Glutamatergic neuron (in vitro differentiated cells): ENCODE measurements at regions not wholly inside any gene's neighbourhood (a gene's known extent, or its start where the extent isn't known, plus 50 kb on each side); places are given as distances from the start of the nearest gene placed in this dataset.

Source experiments
- DNase-seq: peaks from one replicate; pipeline ENCODE4 v3.0.0; 2022
- H3K27ac Mint-ChIP-seq: one replicate; pipeline ENCODE4 v1.8.0; 2020; ENCODE audit warnings: mild to moderate bottlenecking, mixed read lengths, inconsistent platforms; ENCODE audit not compliant: unreplicated experiment
- H3K27me3 Mint-ChIP-seq: one replicate; pipeline ENCODE4 v1.8.0; 2020; ENCODE audit warnings: mild to moderate bottlenecking, moderate library complexity, mixed read lengths, inconsistent platforms; ENCODE audit not compliant: unreplicated experiment
- H3K36me3 Mint-ChIP-seq: one replicate; pipeline ENCODE4 v1.8.0; 2020; ENCODE audit warnings: mild to moderate bottlenecking, mixed read lengths, inconsistent platforms; ENCODE audit not compliant: unreplicated experiment
- H3K4me1 Mint-ChIP-seq: one replicate; pipeline ENCODE4 v1.8.0; 2020; ENCODE audit warnings: mild to moderate bottlenecking, low read depth, mixed read lengths, inconsistent platforms; ENCODE audit not compliant: unreplicated experiment
- H3K4me3 Mint-ChIP-seq: one replicate; pipeline ENCODE4 v1.8.0; 2020; ENCODE audit warnings: mild to moderate bottlenecking, mixed read lengths, inconsistent platforms; ENCODE audit not compliant: unreplicated experiment
- H3K9me3 Mint-ChIP-seq: one replicate; pipeline ENCODE4 v1.8.0; 2020; ENCODE audit warnings: mild to moderate bottlenecking, moderate library complexity, mixed read lengths, inconsistent platforms; ENCODE audit not compliant: unreplicated experiment
- TF ChIP-seq, protein P1 (sequence below): fragments of 200-600 bp; sonication (generic); IDR thresholded peaks from one replicate; pipeline ENCODE4 v1.5.0; 2021; ENCODE audit not compliant: partially characterized antibody, unreplicated experiment

DNA sequence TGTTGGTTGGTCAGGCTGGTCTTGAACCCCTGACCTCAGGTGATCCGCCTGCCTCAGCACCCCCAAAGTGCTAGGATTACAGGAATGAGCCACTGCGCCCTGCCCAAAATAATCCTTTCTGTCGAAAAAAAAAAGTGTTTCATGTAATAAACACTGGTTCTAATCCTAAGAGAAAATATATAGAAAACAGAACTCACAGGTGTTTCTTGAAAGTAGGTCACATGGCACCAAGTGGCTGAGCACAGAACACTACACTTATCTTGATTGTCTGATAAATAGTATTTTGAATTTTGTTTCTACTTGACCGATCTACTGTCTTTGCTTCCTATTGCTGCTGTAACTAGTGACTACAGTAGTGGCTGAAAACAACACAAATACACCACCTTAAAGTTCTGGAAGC, 87.6 kb upstream of the SOD1 start:
- H3K9me3 Mint-ChIP-seq: peaks cover 2% of the 10 kb centered on the region
- H3K27ac Mint-ChIP-seq: no peak overlapping the region
- peaks cover 8% of the 10 kb centered on the region for H3K27me3 Mint-ChIP-seq
- peaks cover 4% of the 10 kb centered on the region for H3K36me3 Mint-ChIP-seq
- H3K4me3 Mint-ChIP-seq: no peak overlapping the region
- TF ChIP-seq, protein P1, sequence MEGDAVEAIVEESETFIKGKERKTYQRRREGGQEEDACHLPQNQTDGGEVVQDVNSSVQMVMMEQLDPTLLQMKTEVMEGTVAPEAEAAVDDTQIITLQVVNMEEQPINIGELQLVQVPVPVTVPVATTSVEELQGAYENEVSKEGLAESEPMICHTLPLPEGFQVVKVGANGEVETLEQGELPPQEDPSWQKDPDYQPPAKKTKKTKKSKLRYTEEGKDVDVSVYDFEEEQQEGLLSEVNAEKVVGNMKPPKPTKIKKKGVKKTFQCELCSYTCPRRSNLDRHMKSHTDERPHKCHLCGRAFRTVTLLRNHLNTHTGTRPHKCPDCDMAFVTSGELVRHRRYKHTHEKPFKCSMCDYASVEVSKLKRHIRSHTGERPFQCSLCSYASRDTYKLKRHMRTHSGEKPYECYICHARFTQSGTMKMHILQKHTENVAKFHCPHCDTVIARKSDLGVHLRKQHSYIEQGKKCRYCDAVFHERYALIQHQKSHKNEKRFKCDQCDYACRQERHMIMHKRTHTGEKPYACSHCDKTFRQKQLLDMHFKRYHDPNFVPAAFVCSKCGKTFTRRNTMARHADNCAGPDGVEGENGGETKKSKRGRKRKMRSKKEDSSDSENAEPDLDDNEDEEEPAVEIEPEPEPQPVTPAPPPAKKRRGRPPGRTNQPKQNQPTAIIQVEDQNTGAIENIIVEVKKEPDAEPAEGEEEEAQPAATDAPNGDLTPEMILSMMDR: no peak
- H3K4me1 Mint-ChIP-seq: no peaks in the 10 kb centered on the region
- DNase-seq: no peak

DNA sequence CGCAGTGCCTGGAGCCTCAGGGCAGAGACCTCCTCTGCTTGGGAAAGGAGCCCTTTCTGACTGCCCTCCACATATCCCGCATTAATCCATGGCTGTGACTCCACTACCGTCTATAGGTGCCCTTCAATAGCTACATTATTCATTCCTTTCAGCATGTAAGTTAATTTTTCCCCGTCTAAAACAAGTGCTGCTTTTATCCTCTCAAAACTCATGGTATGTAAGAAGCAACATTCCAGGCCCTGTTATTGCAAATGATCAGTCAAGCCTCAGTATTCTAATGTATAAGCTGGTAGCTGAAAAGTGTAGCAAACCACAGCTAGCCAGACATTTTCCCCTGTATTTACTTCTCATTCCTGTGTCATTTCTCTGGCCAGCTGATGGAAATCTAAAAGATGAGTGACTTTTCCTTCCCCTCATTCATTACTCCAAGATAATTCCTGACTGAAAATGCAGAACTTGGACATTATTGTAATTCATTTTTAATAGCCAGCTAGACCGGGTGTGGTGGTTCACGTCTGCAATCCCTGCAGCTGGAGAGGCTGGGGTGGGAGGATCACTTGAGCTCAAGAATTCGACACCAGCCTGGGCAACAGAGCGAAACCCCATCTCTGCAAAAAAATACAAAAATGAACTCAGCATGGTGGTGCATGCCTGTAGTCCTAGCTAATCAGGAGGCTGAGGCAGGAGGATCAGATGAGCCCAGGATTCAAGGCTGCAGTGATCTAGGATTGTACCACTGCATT, 88.5 kb upstream of the SOD1 start:
- DNase-seq: no peak
- Mint-ChIP-seq H3K4me3 (no peak overlapping the region), H3K27ac (no peak overlapping the region)

DNA sequence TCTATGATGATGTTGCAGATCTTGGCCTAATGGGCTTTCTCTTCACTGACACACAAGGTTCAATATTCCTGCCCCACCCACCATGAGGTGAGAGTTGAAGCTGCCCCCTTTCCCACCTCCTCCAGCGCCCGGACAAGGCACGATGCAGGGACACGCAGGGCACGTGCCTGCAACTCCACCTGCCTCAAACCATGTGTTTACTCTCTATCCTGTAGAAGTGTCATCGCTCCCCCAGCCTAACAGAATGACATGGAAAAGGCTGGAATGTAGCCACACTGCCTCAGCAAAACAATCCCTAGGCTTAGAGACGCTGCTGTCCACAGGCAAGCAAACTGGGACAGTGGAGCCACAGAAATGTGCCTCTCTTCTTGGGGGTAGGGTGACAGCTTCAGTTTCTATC, 92.9 kb upstream of the SOD1 start:
- Mint-ChIP-seq H3K4me1 (no peaks in the 10 kb centered on the region), H3K27ac (no peak overlapping the region), H3K36me3 (no peaks in the 10 kb centered on the region), H3K4me3 (no peak overlapping the region), H3K9me3 (no peaks in the 10 kb centered on the region), H3K27me3 (peaks cover 6% of the 10 kb centered on the region)
- TF ChIP-seq, protein P1: no peak
- no peak for DNase-seq

More for the DNA sequence above, 88.5 kb upstream of the SOD1 start:
- Mint-ChIP-seq H3K9me3 (peaks cover 2% of the 10 kb centered on the region), H3K36me3 (peaks cover 4% of the 10 kb centered on the region), H3K4me1 (no peaks in the 10 kb centered on the region), H3K27me3 (peaks cover 8% of the 10 kb centered on the region)
- TF ChIP-seq, protein P1: no peak

DNA sequence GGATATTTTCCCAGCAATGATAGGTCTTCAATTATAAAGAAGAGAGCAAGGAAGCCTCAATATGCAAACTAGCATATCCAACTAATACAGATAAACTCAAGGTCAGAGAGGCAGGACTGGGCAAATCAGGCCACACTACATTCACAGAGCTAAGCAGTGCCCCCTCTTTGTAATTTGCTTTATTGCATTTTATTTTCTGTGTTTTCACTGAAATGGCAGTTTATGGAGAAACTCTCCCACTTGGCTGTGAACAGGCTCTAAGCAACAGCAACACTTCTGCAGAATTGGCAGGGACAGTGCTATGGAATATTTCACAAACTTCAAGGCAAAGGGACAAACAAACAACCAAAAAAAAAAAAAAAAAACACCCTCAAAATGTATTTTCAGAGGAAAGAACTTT, 93.4 kb upstream of the SOD1 start:
- TF ChIP-seq, protein P1: no peak
- Mint-ChIP-seq H3K9me3 (no peaks in the 10 kb centered on the region), H3K27me3 (peaks cover 6% of the 10 kb centered on the region), H3K36me3 (no peaks in the 10 kb centered on the region), H3K27ac (no peak overlapping the region), H3K4me1 (no peaks in the 10 kb centered on the region), H3K4me3 (no peak overlapping the region)
- no peak for DNase-seq

DNA sequence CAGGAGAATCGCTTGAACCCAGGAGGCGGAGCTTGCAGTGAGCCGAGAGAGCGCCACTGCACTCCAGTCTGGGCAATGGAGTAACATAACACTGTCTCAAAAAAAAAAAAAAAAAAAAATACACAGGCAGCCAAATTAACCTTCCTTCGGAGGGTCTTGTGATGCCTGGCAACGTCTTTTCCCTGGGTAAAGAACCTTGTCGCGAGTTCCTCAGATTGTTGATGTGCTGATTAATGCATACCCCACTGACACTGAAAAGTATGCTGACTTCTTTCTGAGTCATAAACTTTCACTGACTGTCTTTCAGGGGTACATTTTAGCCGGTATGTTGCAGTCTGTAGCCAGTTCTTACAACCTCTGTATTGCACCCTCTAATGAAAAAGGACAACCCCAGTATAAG, 95.1 kb upstream of the SOD1 start:
- Mint-ChIP-seq H3K4me3 (no peak overlapping the region), H3K27ac (no peak overlapping the region)

More for the DNA sequence above, 95.1 kb upstream of the SOD1 start:
- H3K9me3 Mint-ChIP-seq: peaks cover 3% of the 10 kb centered on the region
- TF ChIP-seq, protein P1: no peak
- DNase-seq: no peak
- no peaks in the 10 kb centered on the region for H3K4me1 Mint-ChIP-seq
- H3K36me3 Mint-ChIP-seq: no peaks in the 10 kb centered on the region
- peaks cover 6% of the 10 kb centered on the region for H3K27me3 Mint-ChIP-seq
